NCI-H82 treated with DMSO at 0.1 percent for 48 hours (cell line): ENCODE measurements at regions not wholly inside any gene's neighbourhood (a gene's known extent, or its start where the extent isn't known, plus 50 kb on each side); places are given as distances from the start of the nearest gene placed in this dataset.
"Not testable (repeated sequence)": the region's sequence is repeated elsewhere in the genome, so short reads cannot be mapped to it uniquely, and the experiment has no call there.

Experiments used
- DNase-seq: peaks from one replicate; lab custom pipeline; 2025; ENCODE audit not compliant: unreplicated experiment; lab: John Stamatoyannopoulos, UW

GRCh38 chr12:33192226-33192625, 247.4 kb downstream of the SYT10 start:
- DNase-seq: no peak

DNA sequence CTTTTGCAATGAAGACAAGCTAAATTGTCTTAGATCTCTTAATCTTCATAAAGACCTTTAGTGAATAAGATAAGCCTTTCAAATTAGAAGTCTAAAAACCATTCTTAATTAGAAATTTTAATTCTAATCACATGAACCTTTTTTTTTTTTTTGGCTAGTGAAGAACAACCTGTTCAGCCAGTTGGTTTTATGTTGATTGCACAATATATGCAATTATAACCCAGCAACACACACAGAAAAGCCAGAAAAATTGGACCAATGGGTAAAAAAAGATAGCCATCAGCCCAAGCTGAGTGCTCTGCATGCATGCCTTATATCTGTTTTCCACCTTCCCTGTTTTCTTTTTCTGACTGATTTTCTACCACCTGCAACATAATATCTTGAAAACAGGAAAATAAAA, 252.2 kb downstream of the SYT10 start:
- DNase-seq: no peak

DNA sequence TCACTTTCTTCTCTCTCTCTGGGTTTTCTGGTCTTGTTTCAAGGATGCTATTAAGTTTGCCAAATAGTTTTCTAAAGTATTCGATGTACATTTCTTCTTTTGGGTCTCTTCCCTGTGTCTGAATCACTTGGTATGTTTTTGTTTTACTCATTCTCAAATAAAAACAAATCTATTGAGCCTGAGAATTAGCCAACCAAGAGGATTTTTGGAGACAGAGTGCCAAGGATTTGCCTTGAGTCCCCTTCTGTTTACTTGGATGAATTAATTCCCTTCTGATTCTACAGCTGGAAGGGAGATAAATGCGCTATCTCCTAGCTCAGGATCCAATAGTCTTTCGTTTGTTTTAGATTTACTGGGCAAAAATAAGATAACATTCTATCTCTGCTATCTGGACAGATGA, 255.5 kb downstream of the SYT10 start:
- DNase-seq: no peak

DNA sequence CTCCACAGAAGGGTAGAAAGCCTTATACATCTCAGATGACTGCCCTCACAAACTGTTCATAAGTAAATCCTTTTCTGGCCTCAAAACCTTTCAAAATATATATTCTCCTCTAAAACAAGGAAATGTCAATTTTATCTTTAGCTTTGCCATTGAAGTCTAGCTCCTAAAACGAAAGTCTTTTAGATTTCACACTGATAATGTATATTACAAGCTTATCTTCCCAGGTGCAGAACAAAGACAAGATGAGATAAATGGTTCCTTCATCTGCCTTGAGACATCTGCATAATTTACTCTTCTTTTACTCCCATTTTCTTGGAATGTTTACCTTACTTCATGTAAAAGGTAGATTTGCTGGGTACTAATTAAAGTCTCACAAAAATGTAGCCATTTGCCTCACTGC, 257.1 kb downstream of the SYT10 start:
- no peak for DNase-seq

- DNase-seq: no peak
Observed at GRCh38 chr12:33180918-33181317, 258.7 kb downstream of the SYT10 start.

DNA sequence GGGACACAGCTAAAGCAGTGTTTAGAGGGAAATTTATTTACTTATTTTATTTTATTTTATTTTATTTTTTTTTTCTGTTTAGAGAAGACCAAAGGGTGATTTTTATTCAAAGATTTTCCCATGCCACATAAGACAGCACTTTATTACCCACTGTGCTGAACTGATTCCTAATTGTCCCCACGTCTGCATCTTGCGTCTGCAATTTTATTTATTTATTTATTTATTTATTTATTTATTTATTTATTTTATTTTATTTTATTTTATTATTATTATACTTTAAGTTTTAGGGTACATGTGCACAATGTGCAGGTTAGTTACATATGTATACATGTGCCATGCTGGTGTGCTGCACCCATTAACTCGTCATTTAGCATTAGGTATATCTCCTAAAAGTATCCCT, 269.7 kb upstream of the PKP2 start:
- DNase-seq: not testable (repeated sequence)

DNA sequence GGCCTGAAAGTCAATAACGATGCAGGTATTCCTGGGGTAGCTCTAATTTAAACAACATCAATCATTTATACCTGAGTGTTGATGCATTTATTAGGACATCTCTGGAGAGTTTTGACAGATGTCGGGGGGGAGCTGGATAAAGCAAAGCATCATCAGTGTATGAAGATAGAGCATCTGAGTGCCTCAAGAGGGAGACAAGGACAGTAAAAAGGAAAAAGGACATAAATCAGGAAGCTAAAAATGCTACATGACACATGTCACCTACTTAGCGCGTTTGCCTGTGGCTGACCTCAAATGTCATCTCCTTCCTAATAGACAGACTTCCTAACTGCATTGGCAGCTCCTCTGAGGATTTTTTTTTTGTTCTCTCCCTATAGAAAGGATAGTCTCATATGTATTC, 259.5 kb upstream of the PKP2 start:
- no peak for DNase-seq

DNA sequence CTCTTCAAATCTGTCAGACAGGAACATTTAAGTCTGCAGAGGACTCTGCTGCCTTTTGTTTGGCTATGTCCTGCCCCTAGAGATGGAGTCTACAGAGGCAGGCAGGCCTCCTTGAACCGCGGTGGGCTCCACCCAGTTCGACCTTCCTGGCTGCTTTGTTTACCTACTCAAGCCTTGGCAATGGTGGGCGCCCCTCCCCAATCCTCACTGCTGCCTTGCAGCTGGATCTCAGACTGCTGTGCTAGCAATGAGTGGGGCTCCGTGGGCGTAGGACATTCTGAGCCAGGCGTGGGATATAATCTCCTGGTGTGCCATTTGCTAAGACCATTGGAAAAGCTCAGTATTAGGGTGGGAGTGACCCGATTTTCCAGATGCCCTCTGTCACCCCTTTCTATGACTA, 250.7 kb upstream of the PKP2 start:
- not testable (repeated sequence) for DNase-seq

GRCh38 chr12:33129500-33129899, 232.9 kb upstream of the PKP2 start:
- DNase-seq: no peak

GRCh38 chr12:33125755-33126154, 229.2 kb upstream of the PKP2 start:
- no peak for DNase-seq

DNA sequence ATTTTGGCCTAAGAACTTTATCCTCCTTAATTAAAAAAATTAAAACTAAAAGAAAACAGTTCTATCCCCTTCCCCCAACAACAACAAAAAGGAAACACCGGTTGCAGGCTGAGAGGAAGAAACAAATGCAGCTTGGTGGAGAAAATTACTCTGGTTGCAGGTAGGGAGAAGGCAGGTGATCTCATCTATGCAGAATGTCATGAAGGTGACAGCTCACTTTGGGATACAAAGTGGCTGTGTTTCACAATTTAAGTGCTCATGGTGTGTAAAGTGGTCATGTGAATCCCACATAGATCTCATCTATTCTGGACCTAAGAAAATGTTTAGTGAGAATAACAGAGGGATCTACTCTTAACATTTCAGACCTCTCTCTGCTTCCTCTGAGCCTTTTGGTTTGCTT, 219.7 kb upstream of the PKP2 start:
- no peak for DNase-seq

DNA sequence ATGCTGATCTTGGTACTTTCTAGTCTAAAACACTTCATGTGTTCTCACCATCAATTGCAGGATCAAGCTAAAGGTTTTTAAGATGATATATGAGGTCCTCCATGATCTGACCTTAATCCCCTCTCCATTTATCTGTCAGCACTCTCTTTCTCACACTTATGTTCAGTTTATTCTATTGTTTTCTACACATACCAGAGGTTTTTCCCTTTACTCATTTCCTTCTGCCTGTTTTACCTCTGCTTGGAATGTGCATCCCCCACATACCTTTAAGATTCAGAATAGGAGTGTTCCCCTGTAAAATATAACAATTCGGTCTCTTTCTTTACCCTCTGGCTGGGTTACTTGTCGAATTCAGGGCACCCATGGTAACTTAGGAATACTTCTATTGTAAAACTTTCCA, 219.1 kb upstream of the PKP2 start:
- DNase-seq: no peak

DNA sequence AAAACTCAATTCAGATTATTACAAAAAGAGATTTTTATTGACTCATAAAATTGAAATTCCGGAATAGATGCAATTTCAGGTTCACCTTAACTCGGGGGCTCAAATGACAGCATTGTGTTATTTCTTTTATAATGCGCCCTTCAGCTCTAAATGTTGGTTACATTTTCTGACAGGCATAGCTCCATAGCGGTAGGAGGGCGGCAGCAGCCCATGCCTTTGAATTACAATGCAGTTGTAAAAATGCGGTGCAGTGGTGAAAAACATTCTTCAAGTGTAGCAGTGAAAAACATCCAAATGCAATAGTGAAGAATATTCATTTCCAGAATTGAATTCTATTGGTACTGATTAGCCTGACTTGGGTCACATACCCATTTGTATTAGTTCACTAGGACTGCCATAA, 215.3 kb upstream of the PKP2 start:
- no peak for DNase-seq

DNA sequence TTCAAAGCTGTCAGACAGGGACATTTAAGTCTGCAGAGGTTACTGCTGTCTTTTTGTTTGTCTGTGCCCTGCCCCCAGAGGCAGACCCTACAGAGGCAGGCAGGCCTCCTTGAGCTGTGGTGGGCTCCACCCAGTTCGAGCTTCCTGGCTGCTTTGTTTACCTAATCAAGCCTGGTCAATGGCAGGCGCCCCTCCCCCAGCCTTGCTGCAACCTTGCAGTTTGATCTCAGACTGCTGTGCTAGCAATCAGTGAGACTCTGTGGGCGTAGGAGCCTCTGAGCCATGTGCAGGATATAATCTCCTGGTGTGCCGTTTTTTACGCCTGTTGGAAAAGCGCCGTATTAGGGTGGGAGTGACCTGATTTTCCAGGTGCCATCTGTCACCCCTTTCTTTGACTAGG, 211.2 kb upstream of the PKP2 start:
- DNase-seq: not testable (repeated sequence)

GRCh38 chr12:33093534-33093933, 197.0 kb upstream of the PKP2 start:
- DNase-seq: no peak

GRCh38 chr12:33087876-33088275, 191.3 kb upstream of the PKP2 start:
- DNase-seq: not testable (repeated sequence)

DNA sequence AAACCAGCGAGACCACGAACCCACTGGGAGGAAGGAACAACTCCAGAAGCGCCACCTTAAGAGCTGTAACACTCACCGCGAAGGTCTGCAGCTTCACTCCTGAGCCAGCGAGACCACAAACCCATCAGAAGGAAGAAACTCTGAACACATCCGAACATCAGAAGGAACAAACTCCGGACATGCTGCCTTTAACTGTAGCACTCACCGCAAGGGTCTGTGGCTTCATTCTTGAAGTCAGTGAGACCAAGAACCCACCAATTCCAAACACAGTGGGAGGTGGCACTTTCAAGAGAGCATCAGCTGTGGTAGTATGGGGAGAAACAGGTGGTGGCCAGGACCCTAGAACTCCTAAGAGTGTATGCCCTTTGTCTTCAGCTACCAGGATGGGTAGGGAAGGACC, 179.8 kb upstream of the PKP2 start:
- DNase-seq: not testable (repeated sequence)

GRCh38 chr12:33075130-33075766, 178.7 kb upstream of the PKP2 start:
- DNase-seq: not testable (repeated sequence)

GRCh38 chr12:33061844-33062243, 165.3 kb upstream of the PKP2 start:
- DNase-seq: no peak

- DNase-seq: no peak
Observed at GRCh38 chr12:33054371-33054770, 157.8 kb upstream of the PKP2 start.

DNA sequence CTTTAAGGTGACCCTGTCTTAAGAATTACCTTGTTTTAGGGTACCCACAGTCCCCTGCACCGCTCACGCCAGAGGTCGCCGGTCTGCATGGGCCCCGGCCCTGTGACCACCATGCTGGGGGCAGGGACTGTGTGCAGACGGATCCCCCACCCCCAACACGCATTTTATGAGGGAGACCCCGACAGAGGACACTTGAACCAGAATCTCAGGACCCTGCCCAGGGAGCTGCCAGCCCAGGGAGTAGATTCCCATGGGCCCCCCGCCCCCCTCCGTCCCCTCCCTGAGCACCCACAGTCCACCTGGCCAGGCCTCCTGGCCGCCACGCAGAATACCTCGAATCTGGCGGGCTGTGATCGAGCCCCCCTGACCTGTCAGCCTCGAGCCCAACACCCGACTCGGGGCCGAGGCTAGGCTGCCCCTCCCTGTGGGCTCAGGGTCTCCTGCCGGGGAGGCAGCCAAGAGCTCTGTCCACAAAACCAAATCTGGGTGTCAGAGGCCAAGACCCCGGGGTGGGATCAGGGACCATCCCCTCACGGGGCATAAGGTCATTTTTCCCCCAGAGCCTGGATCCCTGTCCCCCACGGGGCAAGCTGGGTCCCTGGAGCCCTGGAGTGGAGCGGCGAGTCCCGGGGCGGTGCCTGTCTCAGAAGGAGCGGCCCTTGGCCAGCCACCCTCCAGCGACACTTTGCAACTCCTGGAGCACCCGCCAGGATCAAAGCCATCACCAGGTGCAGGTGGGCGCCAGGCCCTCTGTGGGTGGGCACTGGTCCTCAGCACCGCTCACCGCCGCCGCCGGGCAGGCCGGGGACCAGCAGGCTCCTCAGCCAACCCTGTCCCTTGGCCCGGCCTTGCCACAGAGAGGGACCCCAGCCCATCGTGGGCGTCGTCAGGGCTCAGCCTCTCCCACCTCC, 155.8 kb upstream of the PKP2 start:
- no peak for DNase-seq

GRCh38 chr12:33047666-33048065, 151.1 kb upstream of the PKP2 start:
- DNase-seq: no peak

DNA sequence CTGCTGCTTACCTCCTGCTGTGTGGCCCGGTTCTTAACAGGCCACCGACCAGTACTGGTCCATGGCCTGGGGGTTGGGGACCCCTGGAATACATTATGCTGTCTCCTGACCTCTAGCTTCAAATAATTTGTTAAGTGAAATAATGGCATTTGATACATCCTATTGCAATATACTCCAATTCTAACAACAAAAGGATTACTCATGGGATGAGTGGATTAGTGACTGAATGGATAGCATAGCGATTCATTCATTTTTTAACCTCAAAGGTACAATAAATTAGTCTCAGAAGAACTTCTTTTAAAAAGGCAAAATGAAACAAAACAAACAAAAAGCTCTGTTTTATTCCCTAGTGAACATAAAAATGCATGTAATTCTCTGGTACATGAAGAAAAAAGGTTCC, 147.9 kb upstream of the PKP2 start:
- no peak for DNase-seq
